H9 (cell line): ENCODE measurements at regions not wholly inside any gene's neighbourhood (a gene's known extent, or its start where the extent isn't known, plus 50 kb on each side); places are given as distances from the start of the nearest gene placed in this dataset.

Experiments used
- DNase-seq: peaks from one replicate; pipeline ENCODE4 v3.0.0-alpha.2; 2017
- H2AFZ ChIP-seq: one replicate; pipeline ENCODE4 v1.6.1; 2013; ENCODE audit warnings: mild to moderate bottlenecking, low read length, control low read depth, moderate library complexity
- H2AK5ac ChIP-seq: 2 replicates; pipeline ENCODE4 v1.6.1; 2013; ENCODE audit warnings: low read length, control low read depth, mixed read lengths; ENCODE audit not compliant: insufficient read length
- H2BK120ac ChIP-seq: one replicate; pipeline ENCODE4 v1.6.1; 2013; ENCODE audit warnings: low read depth, mild to moderate bottlenecking, low read length, control low read depth, inconsistent platforms; ENCODE audit not compliant: poor library complexity, severe bottlenecking
- H2BK12ac ChIP-seq: 2 replicates; pipeline ENCODE4 v1.6.1; 2013; ENCODE audit warnings: low read length, control low read depth, mixed read lengths, low read depth; ENCODE audit not compliant: insufficient read length
- H2BK15ac ChIP-seq: 2 replicates; pipeline ENCODE4 v1.6.1; 2013; ENCODE audit warnings: low read depth, low read length, control low read depth
- H2BK20ac ChIP-seq: one replicate; pipeline ENCODE4 v1.6.1; 2013; ENCODE audit warnings: low read depth, mild to moderate bottlenecking, low read length, control low read depth, inconsistent platforms; ENCODE audit not compliant: poor library complexity, severe bottlenecking
- H2BK5ac ChIP-seq: 2 replicates; pipeline ENCODE4 v1.6.1; 2013; ENCODE audit warnings: low read length, control low read depth, mixed read lengths; ENCODE audit not compliant: insufficient read length
- H3K14ac ChIP-seq: 2 replicates; pipeline ENCODE4 v1.6.1; 2013; ENCODE audit warnings: low read length, control low read depth; ENCODE audit not compliant: insufficient read depth
- H3K18ac ChIP-seq: 2 replicates; pipeline ENCODE4 v1.6.1; 2013; ENCODE audit warnings: low read depth, mild to moderate bottlenecking, mixed read lengths, low read length, control low read depth; ENCODE audit not compliant: insufficient read length
- H3K23ac ChIP-seq: 2 replicates; pipeline ENCODE4 v1.6.1; 2013; ENCODE audit warnings: low read length, control low read depth, mixed read lengths, low read depth; ENCODE audit not compliant: insufficient read length
- H3K23me2 ChIP-seq: 2 replicates; pipeline ENCODE4 v1.6.1; 2013; ENCODE audit warnings: low read depth, mild to moderate bottlenecking, mixed read lengths, low read length, control low read depth; ENCODE audit not compliant: insufficient read length, poor library complexity, severe bottlenecking
- H3K27ac ChIP-seq: 2 replicates; pipeline ENCODE4 v1.5.1; 2013; ENCODE audit warnings: low read length, control low read depth, mixed read lengths, low read depth; ENCODE audit not compliant: insufficient read length
- H3K27me3 ChIP-seq: 2 replicates; pipeline ENCODE4 v1.6.1; 2013; ENCODE audit warnings: low read length, control low read depth, inconsistent platforms; ENCODE audit not compliant: insufficient read depth
- H3K4ac ChIP-seq: 2 replicates; pipeline ENCODE4 v1.6.1; 2013; ENCODE audit warnings: low read depth, mild to moderate bottlenecking, control low read depth, inconsistent platforms, low read length, moderate library complexity
- H3K4me1 ChIP-seq: 2 replicates; pipeline ENCODE4 v1.6.1; 2013; ENCODE audit warnings: low read length, control low read depth, inconsistent platforms; ENCODE audit not compliant: insufficient read depth
- H3K4me2 ChIP-seq: 2 replicates; pipeline ENCODE4 v1.6.1; 2013; ENCODE audit warnings: low read length, control low read depth, mixed read lengths; ENCODE audit not compliant: insufficient read length, insufficient read depth
- H3K56ac ChIP-seq: 2 replicates; pipeline ENCODE4 v1.6.1; 2013; ENCODE audit warnings: low read depth, mild to moderate bottlenecking, mixed read lengths, low read length, control low read depth; ENCODE audit not compliant: insufficient read length
- H3K79me1 ChIP-seq: 2 replicates; pipeline ENCODE4 v1.6.1; 2013; ENCODE audit warnings: low read depth, mild to moderate bottlenecking, moderate library complexity, low read length, control low read depth, inconsistent platforms; ENCODE audit not compliant: insufficient read depth, poor library complexity, severe bottlenecking
- H3K79me2 ChIP-seq: 2 replicates; pipeline ENCODE4 v1.6.1; 2013; ENCODE audit warnings: low read length, control low read depth, inconsistent platforms; ENCODE audit not compliant: insufficient read depth
- H3K9ac ChIP-seq: 2 replicates; pipeline ENCODE4 v1.6.1; 2013; ENCODE audit warnings: low read length, control low read depth, mixed read lengths; ENCODE audit not compliant: insufficient read length; ENCODE audit errors: extremely low read depth
- H3K9me3 ChIP-seq: one replicate; pipeline ENCODE4 v1.6.1; 2013; ENCODE audit warnings: low read depth, low read length, inconsistent platforms; ENCODE audit not compliant: control insufficient read depth
- H3T11ph ChIP-seq: one replicate; pipeline ENCODE4 v1.6.1; 2013; ENCODE audit warnings: mild to moderate bottlenecking, low read length, control low read depth, inconsistent platforms
- H4K20me1 ChIP-seq: one replicate; pipeline ENCODE4 v1.6.1; 2013; ENCODE audit not compliant: control insufficient read depth, insufficient read length, insufficient read depth
- H4K5ac ChIP-seq: 2 replicates; pipeline ENCODE4 v1.6.1; 2013; ENCODE audit warnings: low read depth, mild to moderate bottlenecking, mixed read lengths, low read length, control low read depth; ENCODE audit not compliant: insufficient read length
- H4K8ac ChIP-seq: replicated peaks from 2 replicates; pipeline ENCODE4 v1.6.1; 2013; ENCODE audit warnings: low read length, control low read depth, mixed read lengths, low read depth; ENCODE audit not compliant: insufficient read length
- H4K91ac ChIP-seq: 2 replicates; pipeline ENCODE4 v1.6.1; 2013; ENCODE audit warnings: low read depth, mild to moderate bottlenecking, moderate library complexity, mixed read lengths, low read length, control low read depth; ENCODE audit not compliant: insufficient read length
- H3K27ac Mint-ChIP-seq, 3 experiments: 2 replicates in 2 of 3; 3 replicates in 1 of 3; pipeline ENCODE4 v1.8.0; 2020 to 2021; ENCODE audit warnings: mixed read lengths in 3 of 3, mild to moderate bottlenecking in 1 of 3, moderate library complexity in 1 of 3
- H3K27me3 Mint-ChIP-seq: 2 replicates; pipeline ENCODE4 v1.8.0; 2021; ENCODE audit warnings: low read depth, mild to moderate bottlenecking, moderate library complexity, mixed read lengths
- H3K36me3 Mint-ChIP-seq, 3 experiments: 2 replicates in 2 of 3; 3 replicates in 1 of 3; pipeline ENCODE4 v1.8.0; 2020 to 2021; ENCODE audit warnings: low read depth in 3 of 3, mixed read lengths in 3 of 3; ENCODE audit not compliant: insufficient read depth in 1 of 3
- H3K4me1 Mint-ChIP-seq, 2 experiments: 2 replicates each; pipeline ENCODE4 v1.8.0; 2020; ENCODE audit warnings: mixed read lengths in 2 of 2
- H3K4me3 Mint-ChIP-seq, 2 experiments: 2 replicates in 1 of 2; 3 replicates in 1 of 2; pipeline ENCODE4 v1.8.0; 2020 to 2021; ENCODE audit warnings: mild to moderate bottlenecking in 2 of 2, mixed read lengths in 2 of 2, moderate library complexity in 1 of 2
- H3K9me3 Mint-ChIP-seq, 2 experiments: 2 replicates in 1 of 2; 3 replicates in 1 of 2; pipeline ENCODE4 v1.8.0; 2020; ENCODE audit warnings: mild to moderate bottlenecking in 2 of 2, mixed read lengths in 2 of 2, moderate library complexity in 1 of 2
- CTCF ChIP-seq: fragments of 200-600 bp; sonication (generic); conservative IDR thresholded peaks from 3 replicates; pipeline ENCODE4 v1.8.0; 2021; ENCODE audit warnings: antibody characterized with exemption, mild to moderate bottlenecking

GRCh38 chr14:83893447-83893846, 1636.5 kb upstream of the FLRT2 start:
- Histone ChIP-seq H3K56ac (no peak overlapping the region), H3K27me3 (no peaks in the 10 kb centered on the region), H3K79me1 (no peaks in the 10 kb centered on the region), H2BK120ac (no peak overlapping the region), H2AK5ac (no peak overlapping the region), H3K4me2 (no peak overlapping the region), H4K91ac (no peak overlapping the region), H3K79me2 (no peaks in the 10 kb centered on the region), H2BK15ac (no peak overlapping the region), H3T11ph (no peak overlapping the region), H4K8ac (no peak overlapping the region), H4K20me1 (no peaks in the 10 kb centered on the region), H3K23ac (no peak overlapping the region), H2BK12ac (no peak overlapping the region), H3K9ac (no peak overlapping the region), H2BK5ac (no peak overlapping the region), H3K14ac (no peak overlapping the region), H2BK20ac (no peak overlapping the region), H3K4me1 (peaks cover 3% of the 10 kb centered on the region), H3K27ac (no peak overlapping the region), H4K5ac (no peak overlapping the region), H3K23me2 (no peaks in the 10 kb centered on the region), H2AFZ (no peak overlapping the region), H3K9me3 (no peaks in the 10 kb centered on the region), H3K4ac (no peak overlapping the region), H3K18ac (no peak overlapping the region)
- H3K4me3 Mint-ChIP-seq: no peak overlapping the region
- H3K4me1 Mint-ChIP-seq: peaks cover 28 to 33% of the 10 kb centered on the region in 2 experiments
- H3K27ac Mint-ChIP-seq: no peak overlapping the region
- TF ChIP-seq CTCF: no peak
- DNase-seq: no peak
- no peaks in the 10 kb centered on the region for H3K27me3 Mint-ChIP-seq
- peaks cover 0 to 2% (median 0%) of the 10 kb centered on the region in 3 experiments; a peak in 3 of 7 replicates for H3K36me3 Mint-ChIP-seq
- H3K9me3 Mint-ChIP-seq: peaks cover 0 to 3% of the 10 kb centered on the region in 2 experiments; a peak in 2 of 5 replicates
